IPS DF 4.7 (cell line): ENCODE measurements at regions not wholly inside any gene's neighbourhood (a gene's known extent, or its start where the extent isn't known, plus 50 kb on each side); places are given as distances from the start of the nearest gene placed in this dataset.
"Not testable (repeated sequence)": the region's sequence is repeated elsewhere in the genome, so short reads cannot be mapped to it uniquely, and the experiment has no call there.

ENCODE experiments used
- DNase-seq: peaks from one replicate; pipeline ENCODE4 v3.0.0-alpha.2; 2013; ENCODE audit warnings: low spot score; ENCODE audit errors: extremely low read depth

DNA sequence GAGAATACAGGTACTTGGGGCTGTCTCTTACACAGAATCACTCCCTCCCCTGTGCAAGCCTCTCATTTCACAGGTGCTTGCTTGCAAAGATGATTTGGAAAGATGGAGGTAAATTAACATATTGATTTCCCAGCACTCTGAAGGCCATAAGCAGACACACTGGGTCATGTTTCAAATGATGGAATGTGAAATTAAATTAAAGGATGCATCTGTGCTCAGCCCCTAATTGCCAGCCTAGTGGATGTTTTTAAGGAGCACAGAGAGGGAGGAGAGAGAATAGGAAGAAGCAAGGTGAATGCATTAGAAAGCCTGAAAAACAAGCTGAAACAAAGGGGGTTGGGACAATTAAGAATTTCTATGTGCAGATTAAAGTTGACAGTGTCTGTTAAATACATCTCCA lies 96.1 kb upstream of the GRIP1 start:
- DNase-seq = no peak

DNA sequence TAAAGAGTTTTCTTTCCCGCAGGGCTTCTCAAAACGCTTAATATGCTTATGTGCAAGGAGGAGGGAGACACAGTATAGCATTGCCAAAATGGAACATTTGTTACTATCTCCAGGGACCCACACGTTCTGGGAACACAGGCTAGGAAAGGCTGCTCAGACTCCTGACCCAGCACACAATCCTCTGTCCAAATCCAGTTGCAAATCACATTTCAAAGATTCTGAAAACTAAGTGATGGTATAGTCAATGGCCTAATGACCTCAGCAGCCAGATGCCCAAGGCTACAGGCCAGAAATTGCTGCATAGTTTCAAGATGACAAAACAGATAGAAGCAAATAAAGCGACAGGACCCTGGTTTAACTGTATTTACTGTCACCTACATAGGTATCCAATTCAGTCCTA lies 97.0 kb upstream of the GRIP1 start:
- DNase-seq = no peak

DNA sequence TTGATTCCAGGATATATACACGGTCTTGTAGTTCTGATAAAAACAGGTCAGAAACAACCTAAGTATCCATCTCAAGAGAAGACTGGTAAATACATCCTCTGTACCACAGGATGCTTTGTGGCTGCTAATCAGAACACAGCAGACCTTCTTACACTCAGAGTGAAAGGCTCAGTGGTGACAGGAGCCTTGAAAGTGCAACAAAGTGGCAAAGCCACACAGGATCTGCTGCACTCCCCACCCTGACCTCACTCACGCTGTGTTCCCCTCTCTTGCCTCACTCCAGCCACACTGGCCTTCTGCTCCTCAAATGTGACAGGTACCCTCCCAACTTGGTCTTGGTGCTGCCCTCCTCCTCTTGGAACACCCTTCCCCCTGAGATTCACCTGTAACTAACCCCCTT lies 98.1 kb upstream of the GRIP1 start:
- DNase-seq = no peak

DNA sequence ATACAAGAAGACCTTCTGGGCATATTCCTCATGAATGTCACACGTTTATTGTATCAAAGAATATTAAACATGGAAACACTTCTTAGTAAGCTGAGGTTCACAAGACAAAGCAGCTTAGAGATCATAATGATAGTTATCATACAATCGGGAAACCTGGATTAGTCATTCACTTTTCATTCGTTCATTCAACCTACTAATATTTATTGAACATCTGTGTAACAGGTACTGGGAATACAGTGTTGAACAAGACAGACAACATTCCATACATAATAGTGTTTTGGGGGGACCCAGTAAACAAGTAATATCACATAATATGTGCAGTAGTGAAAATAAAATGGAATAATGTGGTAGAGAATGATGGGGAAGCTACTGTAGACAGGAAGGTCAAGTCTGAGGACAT lies 100.6 kb upstream of the GRIP1 start:
- no peak for DNase-seq

DNA sequence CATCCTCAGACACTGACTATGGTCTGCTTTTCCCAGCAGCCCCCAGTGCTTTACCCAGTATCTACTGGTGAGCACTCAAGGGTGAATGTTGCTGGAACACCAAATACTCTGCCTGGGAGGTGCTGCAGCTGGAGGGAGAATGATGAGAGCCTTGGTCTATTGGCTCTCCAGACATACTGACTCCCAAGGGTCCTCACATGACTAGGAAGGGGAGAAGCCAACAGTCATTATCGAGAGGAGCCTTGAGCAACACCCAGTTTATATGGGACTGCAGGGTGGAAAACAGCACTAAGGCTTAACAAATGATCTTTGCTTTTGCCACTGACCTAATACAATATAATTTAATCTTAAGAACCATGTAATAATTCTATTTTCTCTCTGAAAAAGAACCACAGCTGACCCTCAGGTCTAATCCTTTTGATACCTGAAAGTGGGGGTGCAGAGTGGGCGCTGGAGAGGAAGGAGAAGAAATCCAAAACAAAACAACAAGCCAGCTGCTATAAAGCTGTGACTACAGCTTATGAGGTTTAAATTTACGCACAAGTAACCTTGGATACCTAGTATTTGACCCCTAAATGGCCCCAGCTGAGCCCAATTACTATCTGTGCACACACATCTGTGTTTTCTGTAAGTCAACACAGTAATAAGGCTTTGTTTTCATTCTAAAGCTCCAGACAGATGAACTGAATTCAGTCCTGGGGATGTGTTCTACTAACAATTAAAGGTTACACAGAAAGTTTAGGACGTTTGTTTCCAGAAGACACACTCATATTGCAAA lies 107.8 kb upstream of the GRIP1 start:
- DNase-seq = no peak

DNA sequence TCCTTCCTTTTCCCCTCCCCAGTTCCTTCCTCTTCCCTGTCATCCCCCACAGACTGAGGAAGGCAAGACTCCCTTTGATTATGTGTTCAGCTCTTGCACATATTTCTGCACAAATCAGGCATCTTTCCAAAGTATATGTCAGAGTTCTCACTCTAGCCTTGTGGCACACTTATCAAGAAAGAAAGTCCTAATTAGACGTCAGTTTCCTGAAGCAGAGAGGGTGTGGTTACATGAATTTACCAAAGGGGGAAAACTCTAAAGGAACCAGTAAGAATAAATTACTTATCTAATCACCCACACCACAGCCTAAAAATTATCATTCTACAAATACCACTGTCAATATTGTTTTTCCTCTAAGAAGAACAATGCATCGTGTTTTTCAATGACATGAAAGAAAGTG lies 120.7 kb upstream of the GRIP1 start:
- DNase-seq = no peak

DNA sequence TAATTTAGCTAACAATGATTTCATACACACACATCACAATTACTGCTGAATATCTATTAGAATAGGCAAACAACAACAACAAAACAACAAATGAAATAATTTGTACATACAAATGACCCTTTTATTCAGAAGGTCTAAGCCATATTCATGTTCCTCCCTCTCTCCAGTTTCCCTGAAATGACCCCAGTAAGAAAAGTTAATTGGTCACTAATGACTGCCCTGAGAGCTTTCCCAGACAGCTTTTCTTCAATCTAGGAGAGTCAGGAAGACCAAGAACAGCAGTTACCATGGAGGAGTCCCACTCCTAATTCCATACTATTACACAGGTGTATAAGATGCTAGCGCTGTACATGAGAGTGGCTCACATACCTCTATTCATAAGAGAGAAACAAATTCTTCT lies 121.2 kb upstream of the GRIP1 start:
- no peak for DNase-seq

DNA sequence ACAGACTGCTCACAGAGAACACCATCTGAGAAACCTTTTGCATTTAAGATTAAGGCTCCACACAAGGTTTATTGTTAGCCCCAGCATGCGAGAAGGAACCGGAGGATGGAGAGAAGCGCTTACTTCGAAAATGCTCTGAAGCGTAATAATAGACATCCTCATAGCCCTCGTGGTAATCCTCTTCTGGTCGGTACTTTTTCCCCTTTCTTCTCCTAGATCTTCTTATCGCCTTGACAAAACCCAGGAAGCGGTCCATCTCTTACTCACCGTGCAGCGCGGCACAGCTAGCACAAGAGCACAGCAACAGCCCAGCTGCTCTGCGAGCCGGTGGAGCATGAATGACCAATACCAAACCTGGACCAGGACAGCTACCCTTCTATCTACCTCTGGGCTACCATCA lies 125.1 kb upstream of the GRIP1 start:
- DNase-seq = no peak

DNA sequence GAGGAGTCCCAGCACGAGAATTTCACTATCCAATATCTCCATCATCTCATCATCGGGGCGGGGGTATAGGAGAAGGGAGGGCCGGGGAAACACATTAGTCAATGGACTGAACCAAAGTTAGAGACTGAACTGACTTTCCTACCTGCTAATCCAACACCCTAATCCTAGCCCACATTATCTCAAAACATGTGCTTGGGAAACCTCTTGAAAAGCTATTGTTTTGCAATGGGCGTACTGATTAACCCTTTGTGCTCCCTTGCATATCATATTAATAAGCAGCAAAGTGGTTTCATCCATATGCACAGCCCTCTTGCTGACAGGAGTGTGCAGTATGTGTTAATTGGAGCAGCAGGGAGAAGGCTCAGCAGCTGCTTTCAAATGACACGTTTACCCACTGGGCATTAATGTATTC lies 125.7 kb upstream of the GRIP1 start:
- DNase-seq = no peak

DNA sequence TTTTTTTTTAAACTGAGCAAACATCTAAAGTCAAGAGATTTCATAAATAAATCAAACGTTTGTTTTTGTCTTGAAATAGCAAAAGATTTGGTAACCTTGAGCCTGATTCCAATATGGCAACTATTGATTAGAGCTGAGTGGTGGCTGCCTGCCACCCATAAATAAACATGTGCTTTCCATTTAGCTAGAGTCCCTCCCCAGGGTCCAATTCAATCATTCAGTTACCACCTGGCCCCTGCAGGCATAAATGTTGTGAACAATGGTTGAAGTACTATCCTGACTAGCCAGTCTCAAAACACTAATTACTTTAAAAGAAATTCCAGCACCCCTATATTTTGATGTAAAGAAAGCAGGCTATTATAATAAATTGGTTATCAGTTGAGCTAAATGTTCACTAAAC lies 129.7 kb upstream of the GRIP1 start:
- no peak for DNase-seq

DNA sequence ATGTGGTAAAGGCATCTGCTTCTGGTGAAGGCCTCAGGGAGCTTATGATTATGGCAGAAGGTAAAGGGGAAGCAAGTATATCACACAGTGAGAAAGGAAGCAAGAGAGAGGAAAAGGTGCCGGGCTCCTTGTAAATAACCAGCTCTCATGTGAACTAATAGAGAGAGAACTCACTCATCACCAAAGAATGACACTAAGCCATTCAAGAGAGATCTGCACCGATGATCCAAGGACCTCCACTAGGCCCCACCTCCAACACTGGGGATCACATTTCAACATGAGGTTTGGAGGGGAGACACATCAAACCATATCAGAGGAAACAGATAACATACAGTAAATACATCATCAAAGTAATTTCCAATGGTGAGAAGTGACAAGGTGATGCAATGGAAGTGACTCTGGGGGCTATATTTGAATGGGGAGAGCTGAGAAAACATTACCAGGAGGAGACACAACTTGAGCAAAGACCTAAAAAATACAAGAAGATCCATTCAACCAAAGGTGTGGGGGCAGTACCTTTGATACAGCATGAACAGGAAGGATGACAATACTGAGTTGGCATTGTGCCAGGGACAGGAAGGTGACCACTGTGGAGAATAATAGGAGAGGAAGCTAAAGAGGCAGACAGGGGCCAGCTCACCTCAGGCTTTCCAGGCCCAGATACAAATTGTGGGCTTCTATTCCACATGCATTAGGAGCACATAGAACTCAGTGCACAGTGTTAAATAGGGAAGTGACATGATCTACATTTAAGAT lies 134.4 kb upstream of the GRIP1 start:
- DNase-seq = no peak

DNA sequence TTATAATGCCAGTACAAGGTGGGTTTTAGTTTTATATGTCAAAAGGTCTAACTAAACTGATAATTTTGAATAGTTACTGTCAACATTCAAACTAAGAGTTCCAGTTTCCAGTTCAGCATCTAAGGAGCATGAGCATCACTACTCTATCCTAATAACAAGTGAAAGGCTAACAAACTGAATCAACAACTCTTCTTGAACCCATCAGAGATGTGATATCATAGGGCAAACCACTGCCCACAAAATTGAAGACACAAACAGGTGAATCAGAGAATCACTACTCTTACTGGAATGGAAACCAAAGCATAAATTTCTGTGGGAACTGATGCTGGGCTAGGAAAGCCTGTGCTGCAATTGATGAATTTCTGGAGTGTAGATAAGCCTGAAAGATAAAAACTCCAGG lies 140.7 kb upstream of the GRIP1 start:
- no peak for DNase-seq

DNA sequence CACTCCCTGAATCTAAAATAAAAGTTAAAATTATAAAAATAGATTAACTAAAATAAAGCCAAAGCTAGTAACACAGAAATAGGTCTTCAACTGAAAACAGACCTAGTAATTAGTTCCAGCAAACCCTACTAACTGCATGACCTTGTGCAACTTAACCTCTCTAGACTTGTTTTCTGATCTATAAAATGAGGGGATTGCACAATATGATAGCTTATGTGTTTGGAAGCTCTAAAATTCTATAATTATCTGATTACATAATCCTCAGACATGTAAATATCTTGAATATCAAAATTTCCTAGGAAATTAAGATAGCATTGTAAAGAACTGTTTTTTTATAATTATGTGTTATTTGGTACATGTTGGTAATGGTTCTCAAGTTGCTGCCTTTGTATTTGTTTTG lies 144.1 kb upstream of the GRIP1 start:
- DNase-seq = no peak

DNA sequence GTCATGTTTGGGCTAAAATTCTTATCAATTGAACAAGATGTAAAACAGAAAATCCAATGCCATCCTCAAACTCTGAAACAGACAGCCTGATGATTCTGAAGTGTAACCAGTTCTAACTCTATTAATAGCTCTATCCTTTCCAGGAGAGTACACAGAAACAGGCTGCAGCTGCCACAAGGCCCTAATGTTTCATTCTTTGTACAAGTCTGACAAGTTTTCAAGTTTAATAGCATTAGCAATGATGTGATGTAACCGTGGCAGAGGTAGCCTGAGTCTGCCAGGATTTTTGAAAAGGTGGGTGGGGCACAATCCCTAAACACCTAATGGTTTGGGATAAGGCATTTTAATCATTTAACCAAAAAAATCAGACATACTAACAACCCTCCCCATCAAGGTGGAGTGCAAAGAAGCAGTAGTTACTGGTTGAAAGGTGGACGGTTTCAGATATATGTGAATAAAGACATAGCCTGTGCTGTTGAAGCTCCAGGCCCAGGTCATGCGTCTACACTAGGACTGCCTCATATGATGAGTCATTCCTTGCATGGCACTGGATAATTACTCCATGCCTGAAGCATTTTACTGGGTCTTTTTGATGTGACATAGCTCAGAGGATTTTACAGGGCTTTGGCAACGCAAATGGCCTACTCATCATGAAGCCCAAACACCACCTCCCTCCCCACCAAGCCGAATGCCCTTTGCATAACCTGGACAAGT lies 145.1 kb upstream of the GRIP1 start:
- DNase-seq = no peak

DNA sequence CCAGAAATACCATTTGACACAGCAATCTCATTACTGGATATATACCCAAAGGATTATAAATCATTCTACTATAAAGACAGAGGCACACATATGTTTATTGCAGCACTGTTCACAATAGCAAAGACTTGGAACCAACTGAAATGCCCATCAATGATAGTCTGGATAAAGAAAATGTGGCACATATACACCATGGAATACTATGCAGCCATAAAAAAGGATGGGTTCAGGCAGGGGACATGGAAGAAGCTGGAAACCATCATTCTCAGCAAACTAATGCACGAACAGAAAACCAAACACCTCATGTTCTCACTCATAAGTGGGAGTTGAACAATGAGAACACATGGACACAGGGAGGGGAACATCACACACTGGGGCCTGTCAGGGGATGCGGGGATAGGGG lies 147.0 kb upstream of the GRIP1 start:
- DNase-seq = not testable (repeated sequence)

DNA sequence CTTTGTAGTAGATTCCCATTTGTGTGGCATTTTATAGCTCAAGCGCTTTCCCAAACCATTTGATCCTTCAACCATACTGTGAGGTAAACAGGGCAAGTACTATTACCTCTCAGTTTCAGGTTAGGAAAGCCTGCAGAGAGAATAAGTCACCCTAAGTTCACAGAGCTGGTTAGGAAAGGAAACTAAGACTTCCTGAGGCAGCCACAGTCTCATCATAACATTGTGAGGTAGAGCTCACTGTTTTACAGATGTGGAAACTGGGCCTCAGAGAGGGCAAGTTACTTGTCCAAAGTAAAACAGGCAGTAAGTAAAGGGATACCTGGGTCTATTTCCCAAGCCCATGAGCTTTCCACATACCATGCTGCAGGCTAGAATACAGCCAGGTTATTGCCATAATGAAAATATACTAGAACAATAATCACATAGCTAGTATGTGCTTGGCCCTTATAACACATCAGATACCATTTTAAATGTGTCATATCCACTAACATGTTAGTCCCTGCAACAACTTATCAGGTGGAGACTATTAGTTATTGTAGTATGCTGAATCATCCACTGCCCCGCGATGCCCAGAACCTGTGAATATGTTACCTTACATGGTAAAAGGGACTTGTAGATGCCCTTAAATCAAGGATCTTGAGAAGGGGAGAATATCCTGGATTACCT lies 150.9 kb upstream of the GRIP1 start:
- DNase-seq = no peak

DNA sequence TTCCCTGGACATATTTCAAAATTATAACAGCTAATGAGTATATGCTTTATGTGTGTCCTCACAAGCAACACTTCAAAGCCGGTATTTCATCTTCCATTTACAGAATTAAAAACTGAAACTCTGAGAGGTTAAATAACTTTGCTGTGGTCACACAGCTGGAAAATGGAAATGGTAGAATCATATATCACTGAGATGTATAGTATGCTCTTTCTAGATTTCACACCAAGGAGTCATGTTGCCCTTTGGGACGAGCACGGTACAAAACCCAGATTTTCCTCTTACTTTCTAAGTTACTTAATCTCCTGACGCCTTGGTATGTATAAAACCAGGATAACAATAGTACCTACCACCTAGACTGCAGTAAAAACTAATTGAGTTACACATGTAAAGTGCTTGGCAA lies 152.6 kb upstream of the GRIP1 start:
- no peak for DNase-seq

DNA sequence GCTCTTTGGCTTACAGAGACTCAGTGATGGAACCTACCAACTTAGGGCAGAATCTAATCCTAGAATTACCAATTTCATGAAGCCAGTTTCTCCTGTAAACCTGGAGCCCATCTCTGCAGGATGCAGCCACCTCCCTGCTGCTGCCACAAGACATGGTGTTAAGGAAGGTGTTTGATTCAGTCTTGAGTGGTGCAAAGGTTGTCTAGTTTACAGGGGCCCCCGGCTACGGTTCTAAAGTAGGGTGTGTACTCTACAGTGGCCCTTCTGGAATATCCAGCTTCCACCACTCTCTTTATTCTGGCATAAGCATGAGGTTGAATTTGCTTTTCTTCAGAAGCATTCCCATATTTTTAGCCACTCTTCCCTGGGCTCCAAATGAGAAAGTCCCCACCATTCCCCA lies 154.1 kb upstream of the GRIP1 start:
- DNase-seq = no peak

DNA sequence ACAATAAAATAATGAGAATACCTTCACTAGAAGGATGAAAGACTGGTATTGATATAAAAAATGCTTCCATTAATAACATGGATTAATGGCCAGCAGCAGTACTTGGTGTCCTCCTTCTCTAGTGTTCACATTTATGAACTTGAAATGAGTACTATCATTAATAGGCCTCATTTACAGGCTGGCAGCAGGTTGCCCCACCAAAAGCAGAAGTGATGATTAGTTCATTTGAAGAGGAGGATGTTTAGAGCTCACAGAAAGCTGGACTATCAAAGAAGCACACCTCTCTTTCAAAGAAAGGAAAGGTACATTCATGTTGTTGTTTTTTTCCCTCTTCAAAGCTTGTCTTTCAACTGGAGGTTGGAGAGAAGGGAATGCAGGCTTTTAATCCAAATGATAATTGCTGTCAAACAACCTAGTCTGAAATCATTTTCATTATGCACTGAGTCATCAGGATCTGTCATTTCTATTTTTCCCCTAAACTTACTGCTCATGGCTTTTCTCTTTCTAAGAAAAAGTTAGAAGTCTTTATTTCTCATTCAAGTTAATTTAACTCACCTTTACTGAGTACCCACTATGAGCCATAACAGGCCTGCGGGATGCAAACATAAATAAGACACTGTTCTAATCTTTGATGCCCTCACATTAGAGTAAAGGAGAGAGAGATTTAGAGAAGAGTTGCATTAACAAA lies 157.9 kb upstream of the GRIP1 start:
- no peak for DNase-seq

DNA sequence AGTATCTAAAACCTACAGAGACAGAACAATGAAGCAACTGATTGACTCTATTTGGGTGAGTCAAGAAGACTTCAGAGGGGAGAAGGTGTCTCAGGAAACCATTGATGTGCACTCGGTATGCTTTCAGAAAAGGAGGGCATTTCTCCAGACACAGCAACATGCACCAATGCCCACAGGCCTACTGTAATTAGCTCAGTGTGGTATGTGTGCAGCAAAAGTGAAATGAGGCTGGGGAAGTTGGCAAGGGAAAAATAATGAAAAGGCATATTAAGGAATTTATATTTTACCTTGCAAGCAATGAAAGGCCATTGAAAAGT lies 158.4 kb upstream of the GRIP1 start:
- DNase-seq = no peak

DNA sequence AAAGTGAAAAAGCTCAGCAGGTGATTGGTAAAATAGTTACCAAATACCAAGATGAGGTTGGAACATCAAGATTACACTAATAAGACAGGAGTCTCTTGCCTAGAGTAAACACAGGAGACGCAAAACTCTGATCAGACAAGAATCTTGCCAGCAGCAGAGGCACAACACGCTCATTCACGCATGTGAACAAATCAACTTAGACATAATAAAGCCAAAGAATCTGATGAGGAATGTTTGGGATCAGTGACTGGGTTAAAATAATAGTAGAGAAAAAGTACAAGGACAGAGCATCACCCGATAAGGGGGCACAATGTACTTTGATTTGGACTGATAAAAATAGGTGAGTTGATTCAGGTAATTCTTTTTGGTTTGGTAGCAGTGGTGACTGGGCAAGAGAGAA lies 159.5 kb upstream of the GRIP1 start:
- DNase-seq = no peak

DNA sequence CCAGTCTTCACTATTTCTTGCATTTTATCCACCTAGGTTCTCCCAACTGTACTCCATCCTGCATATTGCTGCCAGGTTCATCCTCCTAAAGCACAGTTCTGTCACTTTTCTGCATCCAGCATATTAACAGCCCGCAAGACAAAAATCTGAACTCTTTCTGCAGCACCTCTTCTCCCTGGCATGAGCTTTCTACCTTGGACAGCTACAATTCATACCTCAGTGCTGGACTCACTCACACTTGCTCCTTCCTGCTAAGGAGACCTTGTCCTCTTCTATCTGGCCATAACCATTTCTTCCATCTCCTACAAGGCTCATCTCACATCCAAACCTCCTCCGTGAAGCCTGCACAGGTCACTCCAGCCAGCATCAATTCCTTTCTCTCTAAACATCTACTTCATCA lies 170.1 kb upstream of the GRIP1 start:
- DNase-seq = no peak
